ENCODE measurements at regions not wholly inside any gene's neighbourhood (a gene's known extent, or its start where the extent isn't known, plus 50 kb on each side); places are given as distances from the start of the nearest gene placed in this dataset.

DNA sequence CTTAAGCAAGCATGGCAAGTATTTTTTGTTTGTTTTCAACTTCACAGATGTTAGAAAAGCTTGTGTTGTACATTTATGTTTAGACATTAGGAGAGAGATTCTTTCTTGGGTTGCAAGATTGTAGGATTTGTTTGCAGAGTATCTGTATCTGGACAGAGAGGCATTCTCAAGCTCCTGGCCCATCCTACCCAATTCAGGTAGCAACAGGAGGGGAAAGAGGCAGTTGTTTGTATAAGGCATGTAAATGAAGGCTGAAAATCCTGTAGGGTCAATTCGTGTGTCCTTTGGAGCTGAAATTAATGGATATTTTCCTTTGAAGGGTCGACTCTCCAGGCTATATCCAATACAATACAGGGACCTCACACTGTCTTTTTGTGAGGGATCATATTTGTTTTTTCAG lies 147.3 kb downstream of the KCNRG start:
- no peak overlapping the region for H2AFZ ChIP-seq
- peaks cover 6% of the 10 kb centered on the region; the same call in 1 of the 2 replicates for H3K9me2 ChIP-seq (ENCODE audit: insufficient read depth)
- H3K27me3 ChIP-seq (replicated peaks; ENCODE audit: insufficient read depth), result no peaks in the 10 kb centered on the region
- 65 to 68% methylated on average over 2 of the region's 2 CpGs for WGBS, 2 experiments (ENCODE audit: low coverage in 1 of 2, low lambda C conversion rate in 2 of 2, missing lambda C conversion rate in 2 of 2)
- no peak overlapping the region for H3K4me2 ChIP-seq (ENCODE audit: unreplicated experiment)
- no peaks in the 10 kb centered on the region for H3F3A ChIP-seq (ENCODE audit: insufficient read depth)
- H3K27ac ChIP-seq, result no peak overlapping the region
- no peak for DNase-seq
- peaks cover 16% of the 10 kb centered on the region for H3K4me1 ChIP-seq (ENCODE audit: insufficient read depth)
- no peak overlapping the region for H3K9ac ChIP-seq
- no peaks in the 10 kb centered on the region for H3K79me2 ChIP-seq (ENCODE audit: insufficient read depth)
- no peak overlapping the region for H3K4me3 ChIP-seq
- no peaks in the 10 kb centered on the region for H3K36me3 ChIP-seq (ENCODE audit: low read depth)
- in situ Hi-C loops (cut with MboI), result no loop called here
- H4K20me1 ChIP-seq (ENCODE audit: insufficient read depth), result no peaks in the 10 kb centered on the region
- H3K9me3 ChIP-seq (ENCODE audit: low read depth), result no peaks in the 10 kb centered on the region
- TF ChIP-seq EZH2 (IDR thresholded peaks at IDR 0.05; ENCODE audit: insufficient read depth, poor library complexity, severe bottlenecking), result no peak
- TF ChIP-seq EZH2phosphoT487 (IDR thresholded peaks at IDR 0.05; ENCODE audit: insufficient read depth, low read depth), result no peak

DNA sequence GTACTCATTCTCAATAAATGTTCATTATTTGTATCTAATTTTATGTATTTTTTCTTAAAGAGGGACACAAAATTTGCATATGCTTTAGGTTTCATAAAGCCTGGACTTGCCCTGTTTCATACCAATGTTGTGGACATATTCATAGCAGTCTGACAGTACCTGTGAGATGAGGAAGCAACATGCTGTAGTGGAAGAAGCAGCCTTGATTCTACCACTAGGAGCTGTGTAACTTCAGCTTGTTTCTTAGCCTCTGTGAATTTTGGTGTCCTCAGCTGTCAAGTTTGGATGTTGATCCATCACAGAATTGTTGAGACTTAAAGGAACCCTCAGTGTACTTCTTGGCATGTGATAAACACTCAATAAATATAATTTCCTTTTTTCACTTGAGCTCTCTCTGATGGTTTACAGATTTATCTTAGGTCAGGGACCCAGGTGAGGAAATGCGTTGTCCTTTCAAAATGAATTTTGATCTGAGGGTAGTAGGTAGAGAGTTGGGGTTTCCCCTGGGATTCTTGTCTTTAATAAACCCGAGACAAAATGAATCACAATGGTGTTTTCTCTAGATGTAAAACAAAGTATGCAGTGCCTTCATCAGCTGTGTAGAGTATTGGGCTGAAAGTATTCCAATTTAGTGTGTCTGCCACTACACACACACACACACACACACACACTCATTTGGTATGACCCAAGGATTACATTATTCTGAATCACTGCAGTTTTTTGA lies 152.1 kb downstream of the KCNRG start:
- Histone ChIP-seq H3K4me1 (ENCODE audit: insufficient read depth) (no peaks in the 10 kb centered on the region), H4K20me1 (ENCODE audit: insufficient read depth) (no peaks in the 10 kb centered on the region), H3K4me3 (no peak overlapping the region), H3F3A (ENCODE audit: insufficient read depth) (no peaks in the 10 kb centered on the region), H3K9me2 (ENCODE audit: insufficient read depth) (no peaks in the 10 kb centered on the region), H2AFZ (no peak overlapping the region), H3K79me2 (ENCODE audit: insufficient read depth) (no peaks in the 10 kb centered on the region), H3K36me3 (ENCODE audit: low read depth) (no peaks in the 10 kb centered on the region), H3K9me3 (ENCODE audit: low read depth) (no peaks in the 10 kb centered on the region), H3K4me2 (ENCODE audit: unreplicated experiment) (no peak overlapping the region), H3K27me3 (replicated peaks; ENCODE audit: insufficient read depth) (no peaks in the 10 kb centered on the region), H3K9ac (no peak overlapping the region), H3K27ac (no peak overlapping the region)
- in situ Hi-C loops (cut with MboI), result no loop called here
- 52 to 60% methylated on average over 2 of the region's 2 CpGs for WGBS, 2 experiments (ENCODE audit: low coverage in 1 of 2, low lambda C conversion rate in 2 of 2, missing lambda C conversion rate in 2 of 2)
- no peak for TF ChIP-seq EZH2 (IDR thresholded peaks at IDR 0.05; ENCODE audit: insufficient read depth, poor library complexity, severe bottlenecking)
- no peak for DNase-seq

DNA sequence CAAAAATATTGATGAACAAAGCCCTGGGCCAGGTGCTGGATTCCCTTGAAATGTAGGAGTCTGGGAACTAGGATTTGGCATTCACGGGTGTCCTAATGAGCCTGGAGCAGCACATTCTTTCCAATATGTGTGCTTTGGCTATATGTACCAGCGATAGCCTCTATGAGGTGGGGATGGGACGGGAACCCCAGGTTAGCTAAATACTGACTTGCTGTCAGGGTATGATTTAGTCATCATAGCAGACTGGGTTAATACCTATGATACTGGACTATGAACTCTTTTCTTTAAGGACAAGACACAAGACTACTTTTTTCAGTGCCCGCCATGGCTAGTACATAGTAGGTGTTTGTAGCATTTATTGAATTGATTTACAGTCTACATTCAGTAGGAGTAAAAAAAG lies 152.7 kb downstream of the KCNRG start:
- Histone ChIP-seq H3K36me3 (ENCODE audit: low read depth) (no peaks in the 10 kb centered on the region), H3K4me2 (ENCODE audit: unreplicated experiment) (no peak overlapping the region), H2AFZ (no peak overlapping the region), H3K9ac (no peak overlapping the region), H3F3A (ENCODE audit: insufficient read depth) (no peaks in the 10 kb centered on the region), H3K27ac (no peak overlapping the region), H3K9me3 (ENCODE audit: low read depth) (no peaks in the 10 kb centered on the region), H3K4me1 (ENCODE audit: insufficient read depth) (no peaks in the 10 kb centered on the region), H3K27me3 (replicated peaks; ENCODE audit: insufficient read depth) (no peaks in the 10 kb centered on the region), H3K9me2 (ENCODE audit: insufficient read depth) (no peaks in the 10 kb centered on the region), H3K4me3 (no peak overlapping the region), H3K79me2 (ENCODE audit: insufficient read depth) (no peaks in the 10 kb centered on the region), H4K20me1 (ENCODE audit: insufficient read depth) (no peaks in the 10 kb centered on the region)
- in situ Hi-C loops (cut with MboI), result no loop called here
- DNase-seq, result no peak
- no peak for TF ChIP-seq EZH2phosphoT487 (IDR thresholded peaks at IDR 0.05; ENCODE audit: insufficient read depth, low read depth)
- no peak for TF ChIP-seq EZH2 (IDR thresholded peaks at IDR 0.05; ENCODE audit: insufficient read depth, poor library complexity, severe bottlenecking)
- 76 to 82% methylated on average over 4 of the region's 4 CpGs for WGBS, 2 experiments (ENCODE audit: low coverage in 1 of 2, low lambda C conversion rate in 2 of 2, missing lambda C conversion rate in 2 of 2)

DNA sequence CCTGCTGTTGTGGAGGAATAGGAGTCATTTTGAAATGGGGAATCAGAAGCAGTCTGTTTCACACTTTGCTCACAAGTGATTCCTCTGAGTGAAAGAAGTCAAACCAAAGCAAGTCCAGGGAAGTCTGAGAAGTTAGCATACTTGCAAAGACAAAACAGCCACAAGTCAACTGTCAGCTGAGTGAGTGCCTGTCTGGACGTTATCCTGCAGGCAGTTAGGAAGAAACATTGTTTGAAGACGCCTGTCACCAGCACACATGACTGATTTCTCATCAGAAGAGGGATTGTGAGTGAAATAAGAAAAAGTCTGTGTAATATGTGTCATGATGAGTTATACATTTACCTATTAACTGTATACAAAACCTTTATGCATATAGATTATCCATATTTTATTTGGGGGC lies 153.5 kb downstream of the KCNRG start:
- H3K4me3 ChIP-seq, result no peak overlapping the region
- no peak for DNase-seq
- no peaks in the 10 kb centered on the region for H3K4me1 ChIP-seq (ENCODE audit: insufficient read depth)
- no peaks in the 10 kb centered on the region for H3K9me2 ChIP-seq (ENCODE audit: insufficient read depth)
- 41 to 54% methylated on average over 2 of the region's 2 CpGs for WGBS, 2 experiments (ENCODE audit: low coverage in 1 of 2, low lambda C conversion rate in 2 of 2, missing lambda C conversion rate in 2 of 2)
- in situ Hi-C loops (cut with MboI), result no loop called here
- H2AFZ ChIP-seq, result no peak overlapping the region
- H3K27ac ChIP-seq, result no peak overlapping the region
- no peaks in the 10 kb centered on the region for H3K36me3 ChIP-seq (ENCODE audit: low read depth)
- H3K4me2 ChIP-seq (ENCODE audit: unreplicated experiment), result no peak overlapping the region
- no peak for TF ChIP-seq EZH2phosphoT487 (IDR thresholded peaks at IDR 0.05; ENCODE audit: insufficient read depth, low read depth)
- no peak for TF ChIP-seq EZH2 (IDR thresholded peaks at IDR 0.05; ENCODE audit: insufficient read depth, poor library complexity, severe bottlenecking)
- no peaks in the 10 kb centered on the region for H3F3A ChIP-seq (ENCODE audit: insufficient read depth)
- H3K79me2 ChIP-seq (ENCODE audit: insufficient read depth), result no peaks in the 10 kb centered on the region
- H3K9ac ChIP-seq, result no peak overlapping the region
- no peaks in the 10 kb centered on the region for H3K9me3 ChIP-seq (ENCODE audit: low read depth)
- no peaks in the 10 kb centered on the region for H4K20me1 ChIP-seq (ENCODE audit: insufficient read depth)
- H3K27me3 ChIP-seq (replicated peaks; ENCODE audit: insufficient read depth), result no peaks in the 10 kb centered on the region

Measured in GM23248 (cell line).